Right lobe of liver (tissue), 4 donors: ENCODE measurements at regions not wholly inside any gene's neighbourhood (a gene's known extent, or its start where the extent isn't known, plus 50 kb on each side); places are given as distances from the start of the nearest gene placed in this dataset.

ENCODE experiments used
- POLR2A ChIP-seq: fragments of 450-650 bp; IDR thresholded peaks from one replicate; pipeline ENCODE4 v1.6.1; 2017; ENCODE audit warnings: antibody characterized with exemption, mild to moderate bottlenecking
- TF ChIP-seq, protein P1 (sequence below), 4 donors: fragments of 200-600 bp in 3 of 4; fragments of 450-650 bp in 1 of 4; IDR thresholded peaks; one replicate each; pipeline versions ENCODE4 v1.5.1 to v1.8.0; 2016 to 2022; ENCODE audit warnings: antibody characterized with exemption in 4 of 4, mild to moderate bottlenecking in 2 of 4
- donor health status: DM: no; HTN: no; CAD: no.
- donor health status: DM: no; HTN: no; CAD: no.
- donor health status: DM: no; HTN: yes; CAD: no.

DNA sequence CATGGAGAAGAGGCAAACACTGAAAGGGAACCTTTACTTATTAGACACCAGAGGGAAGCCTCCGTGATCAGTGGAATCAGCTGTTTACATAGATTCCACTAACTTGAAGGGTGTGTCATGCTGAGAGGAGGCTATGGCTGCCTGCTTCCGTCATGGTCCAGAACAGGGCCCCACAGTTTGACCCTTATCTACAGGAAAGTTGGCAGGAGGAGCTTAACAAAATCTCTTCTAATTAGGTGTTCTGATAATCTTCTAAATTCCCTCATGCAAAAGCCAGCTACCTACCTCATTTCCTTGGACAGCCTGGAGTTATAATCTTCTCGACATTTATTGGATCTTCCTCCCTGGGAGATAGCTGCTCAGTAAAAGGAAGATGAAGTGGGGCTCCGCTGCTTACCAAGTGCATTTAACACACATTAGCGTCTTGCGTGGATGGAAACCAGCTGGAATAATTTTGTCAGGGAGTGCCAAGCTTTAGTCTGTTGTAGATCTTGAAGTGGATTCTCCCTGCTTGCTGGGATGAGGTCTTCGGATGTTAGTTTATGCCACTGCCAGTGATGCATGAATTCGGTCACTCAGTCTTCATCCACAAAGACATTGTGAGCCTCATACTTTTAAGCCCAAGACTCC, 171.0 kb downstream of the PAH start:
- TF ChIP-seq, protein P1, sequence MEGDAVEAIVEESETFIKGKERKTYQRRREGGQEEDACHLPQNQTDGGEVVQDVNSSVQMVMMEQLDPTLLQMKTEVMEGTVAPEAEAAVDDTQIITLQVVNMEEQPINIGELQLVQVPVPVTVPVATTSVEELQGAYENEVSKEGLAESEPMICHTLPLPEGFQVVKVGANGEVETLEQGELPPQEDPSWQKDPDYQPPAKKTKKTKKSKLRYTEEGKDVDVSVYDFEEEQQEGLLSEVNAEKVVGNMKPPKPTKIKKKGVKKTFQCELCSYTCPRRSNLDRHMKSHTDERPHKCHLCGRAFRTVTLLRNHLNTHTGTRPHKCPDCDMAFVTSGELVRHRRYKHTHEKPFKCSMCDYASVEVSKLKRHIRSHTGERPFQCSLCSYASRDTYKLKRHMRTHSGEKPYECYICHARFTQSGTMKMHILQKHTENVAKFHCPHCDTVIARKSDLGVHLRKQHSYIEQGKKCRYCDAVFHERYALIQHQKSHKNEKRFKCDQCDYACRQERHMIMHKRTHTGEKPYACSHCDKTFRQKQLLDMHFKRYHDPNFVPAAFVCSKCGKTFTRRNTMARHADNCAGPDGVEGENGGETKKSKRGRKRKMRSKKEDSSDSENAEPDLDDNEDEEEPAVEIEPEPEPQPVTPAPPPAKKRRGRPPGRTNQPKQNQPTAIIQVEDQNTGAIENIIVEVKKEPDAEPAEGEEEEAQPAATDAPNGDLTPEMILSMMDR (IDR thresholded peaks at IDR 0.05), result no peak
- no peak for TF ChIP-seq POLR2A
